Erythroblast (primary cell): ENCODE measurements at regions not wholly inside any gene's neighbourhood (a gene's known extent, or its start where the extent isn't known, plus 50 kb on each side); places are given as distances from the start of the nearest gene placed in this dataset.

Experiments used
- GATA1 ChIP-seq: IDR thresholded peaks from 2 replicates; pipeline ENCODE4 v1.6.1; 2011; ENCODE audit warnings: low read depth, mild to moderate bottlenecking, control low read depth, low read length, moderate library complexity
- POLR2A ChIP-seq: IDR thresholded peaks from 2 replicates; pipeline ENCODE4 v1.6.1; 2011; ENCODE audit warnings: mild to moderate bottlenecking, low read length

- TF ChIP-seq POLR2A (no peak), GATA1 (no peak)
Measured at GRCh38 chr1:22257290-22258275, 114.7 kb upstream of the WNT4 start.
